MM.1S (cell line): ENCODE measurements at regions not wholly inside any gene's neighbourhood (a gene's known extent, or its start where the extent isn't known, plus 50 kb on each side); places are given as distances from the start of the nearest gene placed in this dataset.

Experiments
- DNase-seq: peaks from one replicate; pipeline ENCODE4 v3.0.0-alpha.2; 2015
- H2AFZ ChIP-seq: fragments of 300-600 bp; sonication (generic); 2 replicates; pipeline ENCODE4 v1.6.0; 2016; ENCODE audit warnings: antibody characterized with exemption, low read length
- H3F3A ChIP-seq: fragments of 300-600 bp; sonication (generic); 2 replicates; pipeline ENCODE4 v1.6.1; 2016; ENCODE audit warnings: mild to moderate bottlenecking, antibody characterized with exemption, low read length, moderate library complexity, mixed read lengths; ENCODE audit not compliant: insufficient read depth
- H3K27ac ChIP-seq: fragments of 300-600 bp; sonication (generic); 2 replicates; pipeline ENCODE4 v1.5.1; 2016; ENCODE audit warnings: mild to moderate bottlenecking, low read length
- H3K27me3 ChIP-seq: fragments of 300-600 bp; sonication (generic); replicated peaks from 2 replicates; pipeline ENCODE4 v1.6.0; 2016; ENCODE audit warnings: low read length; ENCODE audit not compliant: insufficient read depth
- H3K36me3 ChIP-seq: fragments of 300-600 bp; sonication (generic); replicated peaks from 2 replicates; pipeline ENCODE4 v1.6.1; 2016; ENCODE audit warnings: mild to moderate bottlenecking, low read length, mixed read lengths; ENCODE audit not compliant: insufficient read depth
- H3K4me1 ChIP-seq: fragments of 300-600 bp; sonication (generic); 2 replicates; pipeline ENCODE4 v1.6.1; 2016; ENCODE audit warnings: low read length, mixed read lengths
- H3K4me2 ChIP-seq: fragments of 300-600 bp; sonication (generic); 2 replicates; pipeline ENCODE4 v1.6.0; 2016; ENCODE audit warnings: low read depth, low read length
- H3K4me3 ChIP-seq: fragments of 300-600 bp; sonication (generic); 2 replicates; pipeline ENCODE4 v1.5.1; 2016; ENCODE audit warnings: low read length, mixed read lengths
- H3K79me2 ChIP-seq: fragments of 300-600 bp; sonication (generic); 2 replicates; pipeline ENCODE4 v1.6.1; 2016; ENCODE audit warnings: mixed run types, low read length, mixed read lengths
- H3K9ac ChIP-seq: fragments of 300-600 bp; sonication (generic); 2 replicates; pipeline ENCODE4 v1.6.1; 2016; ENCODE audit warnings: low read length, mixed read lengths
- H3K9me2 ChIP-seq: fragments of 300-600 bp; sonication (generic); replicated peaks from 2 replicates; pipeline ENCODE4 v1.6.1; 2016; ENCODE audit warnings: mild to moderate bottlenecking, low read length, mixed read lengths; ENCODE audit not compliant: insufficient read depth
- H3K9me3 ChIP-seq: fragments of 300-600 bp; sonication (generic); replicated peaks from 2 replicates; pipeline ENCODE4 v1.6.1; 2016; ENCODE audit warnings: mild to moderate bottlenecking, low read length, mixed read lengths; ENCODE audit not compliant: insufficient read depth
- H4K20me1 ChIP-seq: fragments of 300-600 bp; sonication (generic); 2 replicates; pipeline ENCODE4 v1.6.1; 2016; ENCODE audit warnings: mild to moderate bottlenecking, low read length, moderate library complexity, mixed read lengths; ENCODE audit not compliant: insufficient read depth
- EZH2 ChIP-seq: fragments of 300-600 bp; sonication (generic); optimal IDR thresholded peaks from 2 replicates; pipeline ENCODE3; 2017; ENCODE audit warnings: low read depth, mild to moderate bottlenecking, antibody characterized with exemption, low read length, mixed read lengths
- EZH2phosphoT487 ChIP-seq: fragments of 300-600 bp; sonication (generic); IDR thresholded peaks from 2 replicates; pipeline ENCODE4 v1.6.1; 2018; ENCODE audit warnings: antibody characterized with exemption, low read length
- TF ChIP-seq, protein P1 (sequence below): fragments of 300-600 bp; sonication (generic); IDR thresholded peaks from 2 replicates; pipeline ENCODE4 v1.5.1; 2016; ENCODE audit warnings: antibody characterized with exemption, low read length, mixed read lengths

- Histone ChIP-seq H3F3A (no peaks in the 10 kb centered on the region), H3K36me3 (no peaks in the 10 kb centered on the region), H4K20me1 (no peaks in the 10 kb centered on the region), H3K27me3 (no peaks in the 10 kb centered on the region), H3K9me3 (no peaks in the 10 kb centered on the region), H3K9me2 (no peaks in the 10 kb centered on the region), H3K4me3 (no peak overlapping the region), H3K27ac (no peak overlapping the region), H3K4me2 (no peak overlapping the region), H3K79me2 (no peaks in the 10 kb centered on the region), H2AFZ (no peak overlapping the region), H3K4me1 (peaks cover 3% of the 10 kb centered on the region), H3K9ac (no peak overlapping the region)
- TF ChIP-seq EZH2 (no peak), EZH2phosphoT487 (no peak)
- TF ChIP-seq, protein P1, sequence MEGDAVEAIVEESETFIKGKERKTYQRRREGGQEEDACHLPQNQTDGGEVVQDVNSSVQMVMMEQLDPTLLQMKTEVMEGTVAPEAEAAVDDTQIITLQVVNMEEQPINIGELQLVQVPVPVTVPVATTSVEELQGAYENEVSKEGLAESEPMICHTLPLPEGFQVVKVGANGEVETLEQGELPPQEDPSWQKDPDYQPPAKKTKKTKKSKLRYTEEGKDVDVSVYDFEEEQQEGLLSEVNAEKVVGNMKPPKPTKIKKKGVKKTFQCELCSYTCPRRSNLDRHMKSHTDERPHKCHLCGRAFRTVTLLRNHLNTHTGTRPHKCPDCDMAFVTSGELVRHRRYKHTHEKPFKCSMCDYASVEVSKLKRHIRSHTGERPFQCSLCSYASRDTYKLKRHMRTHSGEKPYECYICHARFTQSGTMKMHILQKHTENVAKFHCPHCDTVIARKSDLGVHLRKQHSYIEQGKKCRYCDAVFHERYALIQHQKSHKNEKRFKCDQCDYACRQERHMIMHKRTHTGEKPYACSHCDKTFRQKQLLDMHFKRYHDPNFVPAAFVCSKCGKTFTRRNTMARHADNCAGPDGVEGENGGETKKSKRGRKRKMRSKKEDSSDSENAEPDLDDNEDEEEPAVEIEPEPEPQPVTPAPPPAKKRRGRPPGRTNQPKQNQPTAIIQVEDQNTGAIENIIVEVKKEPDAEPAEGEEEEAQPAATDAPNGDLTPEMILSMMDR: no peak
- DNase-seq: no peak
Observed at GRCh38 chr4:4937926-4938325, 78.5 kb downstream of the MSX1 start.

DNA sequence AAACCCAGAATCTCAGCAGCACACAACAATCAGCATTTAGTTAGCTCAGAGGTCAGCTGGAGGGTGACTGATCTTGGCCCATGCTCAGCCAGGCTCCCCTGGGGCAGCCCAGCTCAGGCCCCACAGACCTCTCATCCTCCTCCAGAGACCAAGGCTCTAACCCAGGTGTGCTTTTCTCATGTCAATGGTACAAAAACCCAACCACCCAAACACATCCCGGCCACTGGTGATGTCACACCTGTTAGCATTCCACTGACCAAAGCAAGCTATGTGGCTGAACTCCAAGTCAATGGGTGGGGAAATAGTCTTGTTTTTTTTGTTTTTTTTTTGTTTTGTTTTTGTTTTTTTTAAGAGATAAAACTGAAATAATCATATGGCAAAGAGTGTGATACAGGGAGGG, 77.5 kb downstream of the CYTL1 start:
- Histone ChIP-seq H4K20me1 (no peaks in the 10 kb centered on the region), H3K4me2 (no peak overlapping the region), H3K9me3 (no peaks in the 10 kb centered on the region), H3K9me2 (no peaks in the 10 kb centered on the region), H3F3A (peaks cover 12% of the 10 kb centered on the region), H3K36me3 (no peaks in the 10 kb centered on the region), H3K79me2 (no peaks in the 10 kb centered on the region), H3K4me1 (peaks cover 21% of the 10 kb centered on the region), H3K9ac (no peak overlapping the region), H3K4me3 (no peak overlapping the region), H3K27ac (no peak overlapping the region), H2AFZ (no peak overlapping the region), H3K27me3 (no peaks in the 10 kb centered on the region)
- no peak for DNase-seq
- no peak for TF ChIP-seq EZH2phosphoT487
- TF ChIP-seq, protein P1: no peak
- no peak for TF ChIP-seq EZH2

DNA sequence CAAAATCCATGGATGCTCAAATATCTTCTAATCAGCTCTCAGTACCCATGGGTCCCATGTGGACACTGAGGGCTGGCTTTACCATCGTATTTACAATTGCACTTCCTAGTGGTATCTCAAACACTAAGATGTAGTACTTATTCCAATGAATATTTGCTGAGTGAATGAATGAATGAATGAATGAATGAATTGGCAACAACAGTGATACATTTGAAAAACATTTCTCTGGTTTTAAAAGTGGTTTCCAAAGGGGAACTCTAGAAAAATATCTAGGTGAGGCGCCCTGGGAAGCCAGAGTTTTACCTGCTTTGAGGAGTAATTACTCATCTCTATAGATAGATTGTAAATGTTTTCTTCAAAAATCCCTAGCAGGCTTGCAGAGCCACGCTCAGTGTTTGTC, 76.6 kb downstream of the CYTL1 start:
- Histone ChIP-seq H3K4me3 (no peak overlapping the region), H3F3A (peaks cover 12% of the 10 kb centered on the region), H3K79me2 (no peaks in the 10 kb centered on the region), H3K9ac (no peak overlapping the region), H4K20me1 (no peaks in the 10 kb centered on the region), H3K27me3 (no peaks in the 10 kb centered on the region), H3K36me3 (no peaks in the 10 kb centered on the region), H3K27ac (0 out of 2 replicates have a peak overlapping the region, but pooled peaks have one; percentile 82), H2AFZ (0 out of 2 replicates have a peak overlapping the region, but pooled peaks have one; percentile 84), H3K4me1 (peaks cover 21% of the 10 kb centered on the region), H3K4me2 (no peak overlapping the region), H3K9me2 (no peaks in the 10 kb centered on the region), H3K9me3 (no peaks in the 10 kb centered on the region)
- DNase-seq: no peak
- TF ChIP-seq, protein P1: no peak
